Right lobe of liver (tissue), 4 donors: ENCODE measurements at regions not wholly inside any gene's neighbourhood (a gene's known extent, or its start where the extent isn't known, plus 50 kb on each side); places are given as distances from the start of the nearest gene placed in this dataset.

ENCODE experiments used
- CTCF ChIP-seq, 4 donors: fragments of 200-600 bp in 3 of 4; fragments of 450-650 bp in 1 of 4; IDR thresholded peaks; one replicate each; pipeline versions ENCODE4 v1.5.1 to v1.8.0; 2016 to 2022; ENCODE audit warnings: antibody characterized with exemption in 4 of 4, mild to moderate bottlenecking in 2 of 4
- POLR2A ChIP-seq: fragments of 450-650 bp; IDR thresholded peaks from one replicate; pipeline ENCODE4 v1.6.1; 2017; ENCODE audit warnings: antibody characterized with exemption, mild to moderate bottlenecking
- donor health status: DM: no; HTN: no; CAD: no.
- donor health status: DM: no; HTN: no; CAD: no.
- donor health status: DM: no; HTN: yes; CAD: no.

DNA sequence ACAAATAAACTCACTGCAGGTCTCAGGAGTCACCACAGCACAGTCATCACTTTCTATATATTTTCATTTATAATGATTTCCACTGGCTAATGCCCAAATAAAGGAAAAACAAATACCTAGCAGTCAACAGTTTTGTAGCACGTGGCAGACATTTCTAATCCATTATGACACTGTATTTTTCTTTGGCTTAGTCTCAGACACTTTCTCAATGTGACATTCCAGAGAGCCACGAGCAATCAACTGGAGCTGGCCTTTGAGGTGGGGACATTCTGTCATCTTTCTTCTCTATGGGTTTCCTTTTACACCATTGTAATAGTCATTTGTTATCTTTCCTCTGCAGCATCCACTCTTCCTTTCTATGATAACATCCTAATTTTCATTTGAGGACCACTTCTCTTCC is 119.7 kb downstream of the WNT5A start:
- TF ChIP-seq CTCF (IDR thresholded peaks at IDR 0.05) (no peak), POLR2A (no peak)
